Suppressor macrophage treated with lipopolysaccharide for 4 hours (primary cell): ENCODE measurements at regions not wholly inside any gene's neighbourhood (a gene's known extent, or its start where the extent isn't known, plus 50 kb on each side); places are given as distances from the start of the nearest gene placed in this dataset.
"Not testable (repeated sequence)": the region's sequence is repeated elsewhere in the genome, so short reads cannot be mapped to it uniquely, and the experiment has no call there.

Experiments
- DNase-seq: peaks from one replicate; pipeline ENCODE4 v3.0.0-alpha.2; 2020

- no peak for DNase-seq
Measured at GRCh38 chr1:238722812-238723211, 663.6 kb upstream of the CHRM3 start.

- DNase-seq = no peak
Measured at GRCh38 chr1:238710697-238711096, 675.7 kb upstream of the CHRM3 start.

GRCh38 chr1:238701024-238701423, 685.3 kb upstream of the CHRM3 start:
- no peak for DNase-seq

- no peak for DNase-seq
Measured at GRCh38 chr1:238690415-238690814, 696.0 kb upstream of the CHRM3 start.

- not testable (repeated sequence) for DNase-seq
Measured at GRCh38 chr1:238684576-238684975, 701.8 kb upstream of the CHRM3 start.

- DNase-seq = no peak
Measured at GRCh38 chr1:238681451-238681850, 704.9 kb upstream of the CHRM3 start.

- DNase-seq = peak; percentile 33
Measured at GRCh38 chr1:238681021-238681420, 705.3 kb upstream of the CHRM3 start.

- no peak for DNase-seq
Measured at GRCh38 chr1:238677567-238677966, 708.8 kb upstream of the CHRM3 start.

GRCh38 chr1:238675221-238675620, 711.1 kb upstream of the CHRM3 start:
- DNase-seq = no peak

GRCh38 chr1:238674316-238674715, 712.1 kb upstream of the CHRM3 start:
- no peak for DNase-seq

GRCh38 chr1:238673561-238673960, 712.8 kb upstream of the CHRM3 start:
- no peak for DNase-seq

GRCh38 chr1:238672806-238673205, 713.6 kb upstream of the CHRM3 start:
- no peak for DNase-seq

- no peak for DNase-seq
Measured at GRCh38 chr1:238672262-238672661, 714.1 kb upstream of the CHRM3 start.

GRCh38 chr1:238664139-238664538, 722.2 kb upstream of the CHRM3 start:
- DNase-seq = no peak

GRCh38 chr1:238660849-238661248, 725.5 kb upstream of the CHRM3 start:
- DNase-seq = no peak

- no peak for DNase-seq
Measured at GRCh38 chr1:238658763-238659162, 727.6 kb upstream of the CHRM3 start.

- DNase-seq = no peak
Measured at GRCh38 chr1:238653693-238654321, 732.6 kb upstream of the CHRM3 start.

GRCh38 chr1:238652346-238652968, 733.9 kb upstream of the CHRM3 start:
- no peak for DNase-seq

GRCh38 chr1:238649200-238649599, 737.2 kb upstream of the CHRM3 start:
- peak; percentile 27 for DNase-seq

- no peak for DNase-seq
Measured at GRCh38 chr1:238648751-238649150, 737.6 kb upstream of the CHRM3 start.

GRCh38 chr1:238648296-238648695, 738.1 kb upstream of the CHRM3 start:
- DNase-seq = no peak

GRCh38 chr1:238647877-238648276, 738.5 kb upstream of the CHRM3 start:
- DNase-seq = peak; percentile 28

- no peak for DNase-seq
Measured at GRCh38 chr1:238642231-238642630, 744.1 kb upstream of the CHRM3 start.

- no peak for DNase-seq
Measured at GRCh38 chr1:238639861-238640260, 746.5 kb upstream of the CHRM3 start.

GRCh38 chr1:238628110-238628509, 737.4 kb upstream of the ZP4 start:
- no peak for DNase-seq
